GM12864 (cell line): ENCODE measurements at regions not wholly inside any gene's neighbourhood (a gene's known extent, or its start where the extent isn't known, plus 50 kb on each side); places are given as distances from the start of the nearest gene placed in this dataset.

Source experiments
- DNase-seq: peaks from one replicate; pipeline ENCODE4 v3.0.0-alpha.2; 2011; ENCODE audit warnings: low read depth
- H3K4me3 ChIP-seq: 2 replicates; pipeline ENCODE4 v1.5.1; 2011; ENCODE audit warnings: mild to moderate bottlenecking, low read depth, low read length, control low read depth
- CTCF ChIP-seq: IDR thresholded peaks from 2 replicates; pipeline ENCODE4 v1.5.1; 2011; ENCODE audit warnings: low read depth, mild to moderate bottlenecking, moderate library complexity, low read length, control low read depth, inconsistent platforms; ENCODE audit errors: missing control alignments

- DNase-seq, result no peak
- TF ChIP-seq CTCF, result no peak
- no peak overlapping the region for H3K4me3 ChIP-seq
Measured at GRCh38 chr5:2581418-2581817, 170.1 kb downstream of the IRX2 start.

- no peak for DNase-seq
- no peak for TF ChIP-seq CTCF
Measured at GRCh38 chr5:2579126-2579525, 172.4 kb downstream of the IRX2 start.

DNA sequence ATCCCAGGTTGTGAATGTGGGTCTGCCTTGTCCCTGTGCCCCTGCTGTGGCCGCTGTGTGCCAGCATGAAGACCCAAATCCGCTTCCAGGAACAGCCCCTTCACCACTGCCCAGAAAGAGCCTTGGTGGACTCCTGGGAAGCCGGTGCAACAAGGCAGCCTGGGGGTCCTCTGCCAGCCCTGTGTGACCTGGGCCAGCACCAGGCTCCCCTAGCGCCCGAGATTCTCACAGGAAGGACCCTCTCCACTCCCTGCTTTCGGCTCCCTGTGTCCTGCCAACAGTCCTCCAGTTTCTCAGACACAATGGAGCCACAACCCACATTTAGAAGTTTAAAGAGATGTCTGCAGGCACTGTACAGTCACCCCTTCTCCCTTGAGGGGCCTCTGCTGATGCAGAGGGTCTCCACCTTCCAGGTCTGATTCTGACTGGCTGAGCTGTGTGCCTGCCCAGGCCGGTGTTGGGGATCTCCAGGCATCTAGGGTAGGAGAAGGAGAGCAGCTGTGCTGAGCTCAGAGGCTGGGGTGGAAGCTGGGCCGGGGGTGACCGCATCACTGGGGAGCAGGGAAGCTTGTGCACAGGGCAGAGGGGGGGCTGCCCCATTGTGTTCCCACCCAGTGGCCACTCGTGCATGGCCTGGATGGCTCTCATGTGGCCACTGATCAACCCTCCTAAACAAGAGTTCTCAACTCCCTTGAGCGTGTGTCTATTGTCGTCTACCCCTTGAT is 174.0 kb downstream of the IRX2 start:
- TF ChIP-seq CTCF, result no peak
- H3K4me3 ChIP-seq, result no peak overlapping the region
- DNase-seq, result no peak

More at GRCh38 chr5:2579126-2579525, 172.4 kb downstream of the IRX2 start:
- H3K4me3 ChIP-seq, result no peak overlapping the region

GRCh38 chr5:2576823-2577222 is 174.7 kb downstream of the IRX2 start:
- H3K4me3 ChIP-seq, result no peak overlapping the region
- no peak for TF ChIP-seq CTCF

DNA sequence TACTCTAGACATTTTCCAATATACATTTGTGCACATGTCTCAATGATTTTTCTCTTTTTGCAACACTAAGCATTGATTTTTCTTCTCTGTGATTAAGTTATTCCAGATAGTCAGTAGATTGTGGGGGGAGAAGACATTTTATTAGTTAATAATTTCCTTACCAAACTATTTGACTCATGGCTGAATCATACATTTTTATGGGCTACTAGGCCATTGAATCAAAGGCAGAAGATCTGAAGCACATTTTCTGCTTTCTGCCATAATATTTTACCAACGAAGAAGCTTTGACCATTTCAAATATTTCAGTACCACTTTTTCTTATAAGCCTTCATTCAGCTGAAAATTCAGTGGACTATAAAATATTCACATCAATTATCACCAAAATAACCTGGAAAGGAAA is 175.6 kb downstream of the IRX2 start:
- TF ChIP-seq CTCF, result no peak
- H3K4me3 ChIP-seq, result no peak overlapping the region
- no peak for DNase-seq

More at GRCh38 chr5:2576823-2577222, 174.7 kb downstream of the IRX2 start:
- no peak for DNase-seq

DNA sequence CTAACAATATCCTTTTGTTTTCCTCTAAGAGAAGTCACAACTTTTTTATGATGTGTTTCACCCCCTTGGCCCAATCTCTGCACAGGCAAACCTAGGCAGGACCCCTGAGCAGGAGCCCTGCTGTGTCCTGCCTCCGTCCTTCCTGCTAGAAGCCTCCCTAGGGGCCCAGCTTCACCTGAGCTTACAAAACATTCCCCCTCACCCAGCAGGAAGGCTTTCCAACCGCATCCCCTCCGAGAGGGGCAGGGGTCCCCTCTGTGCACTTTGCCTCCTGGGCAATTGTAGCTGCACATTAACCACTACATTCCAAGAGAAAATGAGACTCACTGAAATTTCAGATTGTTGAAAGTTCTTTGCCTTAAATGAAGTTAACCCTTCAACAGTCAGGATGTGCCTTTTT is 176.2 kb downstream of the IRX2 start:
- TF ChIP-seq CTCF, result no peak
- DNase-seq, result no peak

DNA sequence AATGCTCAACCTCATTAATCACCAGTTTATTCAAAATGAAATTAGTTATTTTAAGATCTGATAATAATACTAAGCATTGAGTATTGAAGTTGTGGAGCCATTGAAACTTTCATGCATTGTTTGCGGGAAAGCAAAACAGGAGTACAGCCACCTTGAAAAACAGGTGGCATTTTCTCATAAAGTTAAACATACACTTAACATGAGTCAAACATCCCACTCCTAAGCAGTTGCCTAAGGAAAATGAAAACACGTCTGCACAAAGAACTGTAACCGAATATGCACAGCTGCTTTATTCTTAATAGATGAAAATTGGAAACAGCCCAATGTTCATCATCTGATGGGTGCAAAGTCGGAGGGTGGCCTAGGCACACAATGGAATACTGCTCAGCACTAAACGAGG is 177.3 kb downstream of the IRX2 start:
- TF ChIP-seq CTCF, result no peak
- no peak for DNase-seq
- no peak overlapping the region for H3K4me3 ChIP-seq

More for the DNA sequence above, 176.2 kb downstream of the IRX2 start:
- H3K4me3 ChIP-seq, result no peak overlapping the region
